BJ (cell line): ENCODE measurements at regions not wholly inside any gene's neighbourhood (a gene's known extent, or its start where the extent isn't known, plus 50 kb on each side); places are given as distances from the start of the nearest gene placed in this dataset.

Source experiments
- CTCF ChIA-PET: fragments of 350-600 bp; formaldehyde crosslinking; extraction: SDS; loops from one replicate; lab custom pipeline; 2021; ENCODE audit warnings: antibody characterized with exemption, inconsistent platforms; lab: Yijun Ruan, JAX
- POLR2A ChIA-PET: fragments of 300-600 bp; sonication (Branson Sonifier 250); formaldehyde crosslinking; extraction: SDS; loops from one replicate; lab custom pipeline; 2021; ENCODE audit warnings: antibody characterized with exemption; lab: Charles Lee
- DNase-seq: peaks from one replicate; pipeline ENCODE4 v3.0.0-alpha.2; 2011; ENCODE audit warnings: low read depth
- H3K27me3 ChIP-seq: 2 replicates; pipeline ENCODE4 v1.6.0; 2011; ENCODE audit warnings: low read length; ENCODE audit not compliant: control insufficient read depth, insufficient read depth
- H3K36me3 ChIP-seq: 2 replicates; pipeline ENCODE4 v1.5.1; 2011; ENCODE audit warnings: low read length; ENCODE audit not compliant: control insufficient read depth, insufficient read depth
- H3K4me3 ChIP-seq: 2 replicates; pipeline ENCODE4 v1.5.1; 2011; ENCODE audit warnings: low read depth, mild to moderate bottlenecking, control low read depth, low read length
- CTCF ChIP-seq: IDR thresholded peaks from 2 replicates; pipeline ENCODE4 v1.5.1; 2011; ENCODE audit warnings: low read depth, mild to moderate bottlenecking, control low read depth, inconsistent platforms, low read length, moderate library complexity; ENCODE audit not compliant: insufficient read depth

GRCh38 chr22:22042599-22043295 lies 60.2 kb upstream of the TOP3B start:
- POLR2A ChIA-PET, result interaction anchor here (0.5 kb wide), 1 partner anchor 9 kb away, joined by 4 read pairs; no protein-coding TSS in a partner anchor
- no peak overlapping the region for H3K4me3 ChIP-seq
- no peak for DNase-seq
- H3K27me3 ChIP-seq, result peaks cover 4% of the 10 kb centered on the region
- CTCF ChIA-PET, result interaction anchor here (1.1 to 1.5 kb wide), 3 partner anchors 9 to 68 kb away, joined by 3 to 4 read pairs (median 3); no protein-coding TSS in a partner anchor
- H3K36me3 ChIP-seq, result no peaks in the 10 kb centered on the region
- TF ChIP-seq CTCF, result no peak

GRCh38 chr22:22042009-22042408 lies 59.4 kb upstream of the TOP3B start:
- ChIA-PET POLR2A (no interaction called here), CTCF (interaction anchor here (1.1 to 1.5 kb wide), 3 partner anchors 10 to 69 kb away, joined by 3 to 4 read pairs (median 3); no protein-coding TSS in a partner anchor)
- TF ChIP-seq CTCF, result no peak
- no peak for DNase-seq
- Histone ChIP-seq H3K36me3 (no peaks in the 10 kb centered on the region), H3K4me3 (no peak overlapping the region), H3K27me3 (peaks cover 4% of the 10 kb centered on the region)

GRCh38 chr22:22040908-22041307 lies 58.3 kb upstream of the TOP3B start:
- peaks cover 4% of the 10 kb centered on the region for H3K27me3 ChIP-seq
- CTCF ChIA-PET, result interaction anchor here (1.5 kb wide), 1 partner anchor 70 kb away, joined by 4 read pairs; no protein-coding TSS in a partner anchor
- no peaks in the 10 kb centered on the region for H3K36me3 ChIP-seq
- no peak for TF ChIP-seq CTCF
- POLR2A ChIA-PET, result no interaction called here
- H3K4me3 ChIP-seq, result no peak overlapping the region
- no peak for DNase-seq

GRCh38 chr22:22040472-22040871 lies 57.9 kb upstream of the TOP3B start:
- no peak for TF ChIP-seq CTCF
- no peak for DNase-seq
- CTCF ChIA-PET, result no interaction called here
- Histone ChIP-seq H3K36me3 (no peaks in the 10 kb centered on the region), H3K27me3 (peaks cover 4% of the 10 kb centered on the region), H3K4me3 (no peak overlapping the region)
- POLR2A ChIA-PET, result no interaction called here

GRCh38 chr22:22039286-22040074 lies 56.9 kb upstream of the TOP3B start:
- ChIA-PET POLR2A (no interaction called here), CTCF (no interaction called here)
- DNase-seq, result no peak
- H3K27me3 ChIP-seq, result peaks cover 4% of the 10 kb centered on the region
- H3K36me3 ChIP-seq, result no peaks in the 10 kb centered on the region
- TF ChIP-seq CTCF, result no peak
- H3K4me3 ChIP-seq, result no peak overlapping the region
